Lower leg skin (tissue), 4 donors: ENCODE measurements at regions not wholly inside any gene's neighbourhood (a gene's known extent, or its start where the extent isn't known, plus 50 kb on each side); places are given as distances from the start of the nearest gene placed in this dataset.

Experiments used
- DNase-seq, 2 donors: peaks; one replicate each; pipeline ENCODE4 v3.0.0-alpha.2; 2019; ENCODE audit warnings: low spot score in 2 of 2
- H3K4me3 ChIP-seq: fragments of 200-600 bp; sonication (generic); 2 replicates; pipeline ENCODE4 v1.5.1; 2017; ENCODE audit warnings: mild to moderate bottlenecking, low read depth; ENCODE audit not compliant: poor library complexity, severe bottlenecking
- POLR2A ChIP-seq, 2 donors: fragments of 450-650 bp; IDR thresholded peaks; one replicate each; pipeline ENCODE4 v1.6.1; 2016 to 2017; ENCODE audit warnings: antibody characterized with exemption in 2 of 2, mild to moderate bottlenecking in 1 of 2, moderate library complexity in 1 of 2
- WGBS, 2 donors: methylation state at CpG; one replicate each; pipeline ENCODE4 v1.1.5; 2018; 5-methylcytosine and 5-hydroxymethylcytosine counted together
- intact Hi-C: fragments of 100-400 bp; cut with DNase I; formaldehyde crosslinking; loops from one replicate; pipeline ENCODE4 v1.15.0; 2023; ENCODE audit warnings: low total_unique reads
- TF ChIP-seq, protein P1 (sequence below), 3 donors: fragments of 450-650 bp; IDR thresholded peaks; one replicate each; pipeline ENCODE4 v1.5.1; 2016; ENCODE audit warnings: antibody characterized with exemption in 3 of 3, mild to moderate bottlenecking in 3 of 3, moderate library complexity in 2 of 3

DNA sequence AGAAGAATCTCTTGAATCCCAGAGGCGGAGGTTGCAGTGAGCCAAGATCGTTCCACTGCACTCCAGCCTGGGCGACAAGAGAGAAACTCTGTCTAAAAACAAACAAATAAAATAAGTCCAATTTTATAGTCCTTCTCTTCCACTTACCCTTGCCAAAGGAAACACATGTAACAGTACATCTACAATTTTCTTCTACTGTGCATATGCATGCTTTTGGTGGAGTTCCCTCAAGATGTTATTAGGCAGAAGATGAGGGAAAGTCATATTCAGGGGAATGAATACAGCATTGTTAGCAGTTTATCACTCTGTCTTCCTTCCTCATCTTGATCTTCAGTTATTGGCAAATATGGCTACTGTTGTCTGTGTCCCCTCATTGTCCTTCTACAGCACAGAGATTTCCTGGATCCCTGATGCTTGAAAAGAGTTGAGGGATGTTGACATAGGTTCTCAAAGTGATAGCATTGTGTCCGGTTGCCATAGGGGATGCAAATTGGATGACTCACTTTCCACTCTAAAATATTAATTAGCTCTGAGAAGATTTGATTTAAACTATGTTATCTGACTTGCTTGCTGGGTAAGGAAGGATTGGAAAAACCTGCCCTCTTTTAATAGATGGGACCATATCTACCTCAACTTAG is 1173.6 kb downstream of the KCNT2 start:
- intact Hi-C loops, result no loop called here
- no peak for TF ChIP-seq POLR2A (IDR thresholded peaks at IDR 0.05)
- TF ChIP-seq, protein P1, sequence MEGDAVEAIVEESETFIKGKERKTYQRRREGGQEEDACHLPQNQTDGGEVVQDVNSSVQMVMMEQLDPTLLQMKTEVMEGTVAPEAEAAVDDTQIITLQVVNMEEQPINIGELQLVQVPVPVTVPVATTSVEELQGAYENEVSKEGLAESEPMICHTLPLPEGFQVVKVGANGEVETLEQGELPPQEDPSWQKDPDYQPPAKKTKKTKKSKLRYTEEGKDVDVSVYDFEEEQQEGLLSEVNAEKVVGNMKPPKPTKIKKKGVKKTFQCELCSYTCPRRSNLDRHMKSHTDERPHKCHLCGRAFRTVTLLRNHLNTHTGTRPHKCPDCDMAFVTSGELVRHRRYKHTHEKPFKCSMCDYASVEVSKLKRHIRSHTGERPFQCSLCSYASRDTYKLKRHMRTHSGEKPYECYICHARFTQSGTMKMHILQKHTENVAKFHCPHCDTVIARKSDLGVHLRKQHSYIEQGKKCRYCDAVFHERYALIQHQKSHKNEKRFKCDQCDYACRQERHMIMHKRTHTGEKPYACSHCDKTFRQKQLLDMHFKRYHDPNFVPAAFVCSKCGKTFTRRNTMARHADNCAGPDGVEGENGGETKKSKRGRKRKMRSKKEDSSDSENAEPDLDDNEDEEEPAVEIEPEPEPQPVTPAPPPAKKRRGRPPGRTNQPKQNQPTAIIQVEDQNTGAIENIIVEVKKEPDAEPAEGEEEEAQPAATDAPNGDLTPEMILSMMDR (IDR thresholded peaks at IDR 0.05), result no peak
- DNase-seq, result no peak
- WGBS, 2 donors, result 74 to 77% methylated on average over 4 of the region's 4 CpGs
- no peak overlapping the region for H3K4me3 ChIP-seq

DNA sequence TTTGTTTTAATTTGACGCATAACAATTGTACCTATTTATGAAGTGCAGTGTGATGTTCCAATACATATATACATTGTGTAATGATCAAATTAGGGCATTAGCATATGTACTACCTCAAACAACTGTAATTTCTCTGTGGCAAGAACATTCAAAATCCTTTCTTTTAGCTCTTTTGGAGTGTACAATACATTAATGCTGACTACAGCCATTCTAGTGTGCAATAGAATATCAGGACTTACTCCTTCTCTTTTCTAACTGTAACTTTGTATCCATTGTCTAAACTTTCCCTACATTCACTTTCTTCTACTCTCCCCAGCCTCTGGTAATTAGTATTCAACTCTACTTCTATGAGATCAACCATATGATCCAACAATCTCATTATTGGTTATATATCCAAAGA is 1177.4 kb downstream of the KCNT2 start:
- WGBS, 2 donors, result 89 to 94% methylated on average over 1 of the region's 1 CpG
- H3K4me3 ChIP-seq, result no peak overlapping the region

DNA sequence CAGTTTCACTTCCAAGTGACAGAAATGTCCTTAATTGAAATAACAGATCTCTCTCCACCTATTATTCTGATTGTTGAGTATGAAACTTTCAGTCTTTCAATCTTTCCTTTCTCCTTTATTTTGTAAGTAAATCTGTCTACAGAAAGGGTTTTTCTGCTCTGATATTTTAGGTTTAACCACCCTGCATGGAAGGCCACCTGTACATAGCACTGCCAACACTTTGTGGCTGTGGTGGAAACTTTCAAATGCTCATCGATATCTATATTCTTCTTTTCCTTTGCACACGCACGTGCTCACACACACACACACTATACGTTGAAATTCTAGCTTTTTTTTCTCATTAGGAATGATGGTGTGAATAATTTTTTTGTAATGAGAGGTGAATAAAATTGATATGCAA is 1179.3 kb downstream of the KCNT2 start:
- WGBS, 2 donors, result 91 to 92% methylated on average over 4 of the region's 4 CpGs
- intact Hi-C loops, result no loop called here
- H3K4me3 ChIP-seq, result no peak overlapping the region
- DNase-seq, result no peak
- no peak for TF ChIP-seq POLR2A (IDR thresholded peaks at IDR 0.05)
- TF ChIP-seq, protein P1 (IDR thresholded peaks at IDR 0.05), result no peak

More for the DNA sequence above, 1177.4 kb downstream of the KCNT2 start:
- DNase-seq, result no peak
- intact Hi-C loops, result no loop called here
- TF ChIP-seq, protein P1 (IDR thresholded peaks at IDR 0.05), result no peak
- no peak for TF ChIP-seq POLR2A (IDR thresholded peaks at IDR 0.05)

DNA sequence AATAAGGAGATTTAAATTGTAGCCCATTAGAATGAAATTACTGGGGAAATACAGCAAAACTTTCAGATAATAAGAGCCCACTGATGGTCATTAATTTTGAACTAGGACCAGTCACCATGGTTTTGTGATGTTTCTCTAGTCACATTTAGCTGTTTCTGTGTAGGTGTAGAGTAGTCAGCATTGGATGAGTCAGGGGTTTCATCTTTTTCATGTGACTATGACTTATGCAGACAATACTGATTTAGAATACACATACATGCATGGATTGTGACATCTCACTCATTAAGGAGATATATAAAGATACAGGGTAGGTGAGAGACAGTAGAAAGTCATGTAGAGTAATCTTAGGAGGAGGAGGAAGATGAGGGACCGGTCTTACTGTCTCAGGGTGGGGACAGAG is 1192.7 kb downstream of the KCNT2 start:
- intact Hi-C loops, result no loop called here
- TF ChIP-seq POLR2A (IDR thresholded peaks at IDR 0.05), result no peak
- TF ChIP-seq, protein P1 (IDR thresholded peaks at IDR 0.05), result no peak
- 95 to 100% methylated on average over 1 of the region's 1 CpG for WGBS, 2 donors
- no peak for DNase-seq
- H3K4me3 ChIP-seq, result no peak overlapping the region

DNA sequence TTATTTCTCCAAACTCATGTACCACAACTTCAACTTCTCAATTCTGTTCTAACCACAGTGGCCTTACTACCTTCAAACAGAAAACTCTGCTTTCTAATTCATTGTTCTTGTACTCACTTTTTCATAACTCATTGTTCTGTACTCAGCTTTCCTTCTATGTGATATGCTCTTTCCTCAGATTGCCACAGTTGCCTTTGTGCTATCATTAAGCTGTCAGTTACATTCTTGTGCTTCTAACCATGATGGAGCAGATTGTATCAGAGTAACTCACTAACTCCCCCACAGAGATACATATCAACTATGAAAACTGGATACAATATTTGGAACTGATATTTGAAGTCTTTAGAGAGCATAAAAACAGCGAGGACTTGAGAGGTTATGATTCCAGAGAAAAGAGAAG is 1213.7 kb downstream of the KCNT2 start:
- intact Hi-C loops, result no loop called here
- no peak overlapping the region for H3K4me3 ChIP-seq
- 71 to 75% methylated on average over 1 of the region's 1 CpG for WGBS, 2 donors

More for the DNA sequence above, 1213.7 kb downstream of the KCNT2 start:
- no peak for DNase-seq
- TF ChIP-seq, protein P1 (IDR thresholded peaks at IDR 0.05), result no peak
